Calu3 (cell line): ENCODE measurements at regions not wholly inside any gene's neighbourhood (a gene's known extent, or its start where the extent isn't known, plus 50 kb on each side); places are given as distances from the start of the nearest gene placed in this dataset.

Experiments used
- BruUV-seq: library from RNA; stranded (reverse); fragments of 400-500 nt; replicated peaks from 2 replicates; lab custom pipeline; 2021; lab: Mats Ljungman, UMichigan
- CTCF ChIA-PET: fragments of 300-600 bp; sonication (Branson Sonifier 250); formaldehyde crosslinking; loops from one replicate; lab custom pipeline; 2022; ENCODE audit warnings: antibody characterized with exemption; lab: Charles Lee
- DNase-seq: peaks from one replicate; pipeline ENCODE4 v3.0.0; 2022
- H3K27ac Mint-ChIP-seq: one replicate; pipeline ENCODE4 v1.8.0; 2022; ENCODE audit warnings: mixed read lengths; ENCODE audit not compliant: unreplicated experiment
- H3K27me3 Mint-ChIP-seq: one replicate; pipeline ENCODE4 v1.8.0; 2022; ENCODE audit warnings: mixed read lengths; ENCODE audit not compliant: unreplicated experiment
- H3K36me3 Mint-ChIP-seq: one replicate; pipeline ENCODE4 v1.8.0; 2022; ENCODE audit warnings: mild to moderate bottlenecking, moderate library complexity, mixed read lengths; ENCODE audit not compliant: insufficient read depth, unreplicated experiment
- H3K4me1 Mint-ChIP-seq: one replicate; pipeline ENCODE4 v1.8.0; 2022; ENCODE audit warnings: mild to moderate bottlenecking, low read depth, mixed read lengths; ENCODE audit not compliant: unreplicated experiment
- H3K4me3 Mint-ChIP-seq: one replicate; pipeline ENCODE4 v1.8.0; 2022; ENCODE audit warnings: mild to moderate bottlenecking, low read depth, moderate library complexity, mixed read lengths; ENCODE audit not compliant: unreplicated experiment
- H3K9me3 Mint-ChIP-seq: one replicate; pipeline ENCODE4 v1.8.0; 2022; ENCODE audit warnings: low read depth, mixed read lengths; ENCODE audit not compliant: unreplicated experiment
- CTCF ChIP-seq: fragments of 200-600 bp; IDR thresholded peaks from one replicate; pipeline ENCODE4 v1.8.0; 2022; ENCODE audit warnings: antibody characterized with exemption; ENCODE audit not compliant: unreplicated experiment
- intact Hi-C: fragments of 100-400 bp; cut with micrococcal nuclease; formaldehyde crosslinking; loops from one replicate; pipeline ENCODE4 v1.10.0; 2022; ENCODE audit not compliant: unreplicated experiment

- peaks cover 4% of the 10 kb centered on the region for H3K36me3 Mint-ChIP-seq
- peaks cover 7% of the 10 kb centered on the region for H3K9me3 Mint-ChIP-seq
- no peaks in the 10 kb centered on the region for H3K27me3 Mint-ChIP-seq
- no peaks in the 10 kb centered on the region for H3K4me1 Mint-ChIP-seq
- no peak overlapping the region for H3K4me3 Mint-ChIP-seq
- DNase-seq: no peak
- intact Hi-C loops: no loop called here
- CTCF ChIA-PET: no interaction called here
- no peak overlapping the region for H3K27ac Mint-ChIP-seq
- no peak for TF ChIP-seq CTCF
- no TSS peak for BruUV-seq
Measured at GRCh38 chrX:28324321-28324721, 262.9 kb upstream of the IL1RAPL1 start.

- no peak for DNase-seq
- Mint-ChIP-seq H3K4me3 (no peak overlapping the region), H3K27me3 (no peaks in the 10 kb centered on the region), H3K36me3 (peaks cover 4% of the 10 kb centered on the region), H3K27ac (no peak overlapping the region), H3K9me3 (peaks cover 6% of the 10 kb centered on the region), H3K4me1 (no peaks in the 10 kb centered on the region)
- CTCF ChIA-PET: no interaction called here
- TF ChIP-seq CTCF: no peak
- no TSS peak for BruUV-seq
- intact Hi-C loops: no loop called here
Measured at GRCh38 chrX:28321286-28321685, 266.0 kb upstream of the IL1RAPL1 start.

- CTCF ChIA-PET: no interaction called here
Measured at GRCh38 chrX:28312965-28313364, 274.3 kb upstream of the IL1RAPL1 start.

GRCh38 chrX:28312259-28312658 lies 275.0 kb upstream of the IL1RAPL1 start:
- H3K4me1 Mint-ChIP-seq: peaks cover 10% of the 10 kb centered on the region
- H3K27me3 Mint-ChIP-seq: no peaks in the 10 kb centered on the region
- no peaks in the 10 kb centered on the region for H3K36me3 Mint-ChIP-seq
- no peak overlapping the region for H3K27ac Mint-ChIP-seq
- intact Hi-C loops: no loop called here
- DNase-seq: no peak
- TF ChIP-seq CTCF: no peak
- CTCF ChIA-PET: no interaction called here
- peaks cover 5% of the 10 kb centered on the region for H3K9me3 Mint-ChIP-seq
- no TSS peak for BruUV-seq
- H3K4me3 Mint-ChIP-seq: no peak overlapping the region

More at GRCh38 chrX:28312965-28313364, 274.3 kb upstream of the IL1RAPL1 start:
- DNase-seq: no peak
- Mint-ChIP-seq H3K36me3 (no peaks in the 10 kb centered on the region), H3K27me3 (no peaks in the 10 kb centered on the region), H3K4me1 (peaks cover 10% of the 10 kb centered on the region), H3K27ac (no peak overlapping the region), H3K4me3 (no peak overlapping the region), H3K9me3 (peaks cover 5% of the 10 kb centered on the region)
- BruUV-seq: no TSS peak
- intact Hi-C loops: no loop called here
- no peak for TF ChIP-seq CTCF
